ENCODE measurements at regions not wholly inside any gene's neighbourhood (a gene's known extent, or its start where the extent isn't known, plus 50 kb on each side); places are given as distances from the start of the nearest gene placed in this dataset.

DNA sequence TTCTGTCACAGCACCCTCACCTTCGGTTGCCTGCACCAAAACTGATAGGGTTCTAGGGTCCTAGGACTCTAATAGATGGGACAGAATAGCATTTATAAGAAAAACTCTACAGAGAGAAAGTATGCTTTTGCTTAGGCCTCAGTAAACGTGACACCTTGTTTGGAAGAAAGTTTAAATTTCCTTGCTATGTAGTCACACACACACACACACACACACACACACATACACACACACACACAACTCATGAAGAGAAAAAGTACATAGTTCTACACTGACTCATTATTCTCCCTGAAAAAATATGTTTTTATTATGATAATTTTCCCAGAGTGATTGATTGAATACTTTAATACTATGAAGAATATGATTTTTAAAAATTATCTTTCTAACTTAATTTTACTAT is 220.8 kb upstream of the SNX19 start:
- peaks cover 6% of the 10 kb centered on the region for H3K9me3 Mint-ChIP-seq

DNA sequence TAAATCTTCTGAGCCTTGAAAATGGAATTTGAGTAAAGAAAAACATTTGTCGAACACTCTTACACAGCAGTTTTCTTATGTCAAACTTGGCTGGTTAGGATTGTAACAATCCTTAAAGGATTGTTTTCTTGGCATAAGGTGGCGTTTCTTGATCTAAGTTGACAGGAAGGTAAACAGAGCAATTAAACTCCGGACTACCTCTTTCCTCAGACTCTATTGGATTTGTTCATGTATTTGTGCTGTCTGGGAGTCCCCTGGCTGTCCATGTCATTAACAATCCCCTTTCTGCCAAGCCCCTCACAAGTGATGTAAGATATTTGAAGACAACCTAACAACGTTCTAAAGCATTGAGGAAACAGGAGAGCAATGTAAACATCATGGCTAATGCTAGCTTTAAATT is 222.5 kb upstream of the SNX19 start:
- Histone ChIP-seq H3K79me2 (ENCODE audit: low read depth) (no peaks in the 10 kb centered on the region), H3K9me3 (ENCODE audit: low read depth) (no peaks in the 10 kb centered on the region), H3K36me3 (no peaks in the 10 kb centered on the region), H3K27me3 (no peaks in the 10 kb centered on the region), H3K4me3 (no peak overlapping the region), H4K20me1 (ENCODE audit: low read depth) (no peaks in the 10 kb centered on the region), H3K9ac (no peak overlapping the region), H3F3A (ENCODE audit: low read depth) (no peaks in the 10 kb centered on the region), H3K27ac (no peak overlapping the region), H3K4me1 (no peaks in the 10 kb centered on the region), H2AFZ (replicated peaks) (no peak overlapping the region), H3K4me2 (no peak overlapping the region)
- peaks cover 8% of the 10 kb centered on the region for H3K4me1 Mint-ChIP-seq
- H3K27ac Mint-ChIP-seq = no peak overlapping the region
- DNase-seq (ENCODE audit: low spot score) = no peak
- peaks cover 1% of the 10 kb centered on the region for H3K9me3 Mint-ChIP-seq
- TF ChIP-seq EZH2phosphoT487 (IDR thresholded peaks at IDR 0.05) = no peak
- no peak for TF ChIP-seq EZH2 (IDR thresholded peaks at IDR 0.05)
- TF ChIP-seq, protein P1, sequence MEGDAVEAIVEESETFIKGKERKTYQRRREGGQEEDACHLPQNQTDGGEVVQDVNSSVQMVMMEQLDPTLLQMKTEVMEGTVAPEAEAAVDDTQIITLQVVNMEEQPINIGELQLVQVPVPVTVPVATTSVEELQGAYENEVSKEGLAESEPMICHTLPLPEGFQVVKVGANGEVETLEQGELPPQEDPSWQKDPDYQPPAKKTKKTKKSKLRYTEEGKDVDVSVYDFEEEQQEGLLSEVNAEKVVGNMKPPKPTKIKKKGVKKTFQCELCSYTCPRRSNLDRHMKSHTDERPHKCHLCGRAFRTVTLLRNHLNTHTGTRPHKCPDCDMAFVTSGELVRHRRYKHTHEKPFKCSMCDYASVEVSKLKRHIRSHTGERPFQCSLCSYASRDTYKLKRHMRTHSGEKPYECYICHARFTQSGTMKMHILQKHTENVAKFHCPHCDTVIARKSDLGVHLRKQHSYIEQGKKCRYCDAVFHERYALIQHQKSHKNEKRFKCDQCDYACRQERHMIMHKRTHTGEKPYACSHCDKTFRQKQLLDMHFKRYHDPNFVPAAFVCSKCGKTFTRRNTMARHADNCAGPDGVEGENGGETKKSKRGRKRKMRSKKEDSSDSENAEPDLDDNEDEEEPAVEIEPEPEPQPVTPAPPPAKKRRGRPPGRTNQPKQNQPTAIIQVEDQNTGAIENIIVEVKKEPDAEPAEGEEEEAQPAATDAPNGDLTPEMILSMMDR (IDR thresholded peaks at IDR 0.05) = no peak
- peaks cover 4% of the 10 kb centered on the region for H3K27me3 Mint-ChIP-seq (ENCODE audit: insufficient read depth, low read depth)
- no peak overlapping the region for H3K4me3 Mint-ChIP-seq
- no peaks in the 10 kb centered on the region for H3K36me3 Mint-ChIP-seq

More for the DNA sequence above, 220.8 kb upstream of the SNX19 start:
- no peaks in the 10 kb centered on the region for H3K79me2 ChIP-seq (ENCODE audit: low read depth)
- H3F3A ChIP-seq (ENCODE audit: low read depth) = no peaks in the 10 kb centered on the region
- Mint-ChIP-seq H3K36me3 (no peaks in the 10 kb centered on the region), H3K4me3 (no peak overlapping the region), H3K4me1 (peaks cover 8% of the 10 kb centered on the region), H3K27me3 (ENCODE audit: insufficient read depth, low read depth) (peaks cover 5% of the 10 kb centered on the region), H3K27ac (no peak overlapping the region)
- H3K4me2 ChIP-seq = no peak overlapping the region
- no peak overlapping the region for H2AFZ ChIP-seq (replicated peaks)
- H3K36me3 ChIP-seq = no peaks in the 10 kb centered on the region
- H3K9me3 ChIP-seq (ENCODE audit: low read depth) = no peaks in the 10 kb centered on the region
- no peaks in the 10 kb centered on the region for H4K20me1 ChIP-seq (ENCODE audit: low read depth)
- no peak for TF ChIP-seq EZH2 (IDR thresholded peaks at IDR 0.05)
- TF ChIP-seq, protein P1 (IDR thresholded peaks at IDR 0.05) = no peak
- no peak for TF ChIP-seq EZH2phosphoT487 (IDR thresholded peaks at IDR 0.05)
- H3K27ac ChIP-seq = no peak overlapping the region
- no peaks in the 10 kb centered on the region for H3K27me3 ChIP-seq
- no peak overlapping the region for H3K4me3 ChIP-seq
- no peak overlapping the region for H3K9ac ChIP-seq
- DNase-seq (ENCODE audit: low spot score) = no peak
- no peaks in the 10 kb centered on the region for H3K4me1 ChIP-seq

DNA sequence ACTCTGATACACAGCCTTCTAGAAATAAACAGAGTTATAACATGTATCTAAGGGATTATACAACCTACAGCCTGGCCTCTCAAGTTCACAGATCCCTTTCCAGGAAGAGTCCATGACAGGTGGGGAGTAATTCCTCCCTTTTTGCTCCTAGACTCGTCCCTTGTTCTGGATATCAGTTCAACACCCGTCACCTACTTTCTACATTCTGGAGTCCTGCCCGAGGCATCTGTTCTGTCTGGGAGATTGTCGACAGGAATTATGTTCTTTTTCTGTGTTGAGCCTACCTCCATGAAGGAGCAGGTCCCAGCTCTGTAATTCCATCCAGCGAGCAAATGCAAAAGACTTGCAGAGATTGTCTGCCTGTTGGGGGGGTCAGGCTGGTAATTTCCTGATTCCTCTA is 224.6 kb upstream of the NTM start:
- Histone ChIP-seq H3K4me2 (no peak overlapping the region), H3K27ac (no peak overlapping the region), H3K4me3 (no peak overlapping the region), H3K36me3 (no peaks in the 10 kb centered on the region), H3K79me2 (ENCODE audit: low read depth) (no peaks in the 10 kb centered on the region), H3F3A (ENCODE audit: low read depth) (no peaks in the 10 kb centered on the region), H3K9me3 (ENCODE audit: low read depth) (no peaks in the 10 kb centered on the region), H3K9ac (no peak overlapping the region), H2AFZ (replicated peaks) (no peak overlapping the region), H4K20me1 (ENCODE audit: low read depth) (no peaks in the 10 kb centered on the region), H3K4me1 (no peaks in the 10 kb centered on the region), H3K27me3 (no peaks in the 10 kb centered on the region)
- no peak overlapping the region for H3K27ac Mint-ChIP-seq
- peaks cover 5% of the 10 kb centered on the region for H3K27me3 Mint-ChIP-seq (ENCODE audit: insufficient read depth, low read depth)
- H3K4me1 Mint-ChIP-seq = no peaks in the 10 kb centered on the region
- DNase-seq (ENCODE audit: low spot score) = no peak
- TF ChIP-seq EZH2 (IDR thresholded peaks at IDR 0.05) = no peak
- no peak for TF ChIP-seq EZH2phosphoT487 (IDR thresholded peaks at IDR 0.05)
- TF ChIP-seq, protein P1 (IDR thresholded peaks at IDR 0.05) = no peak
- H3K9me3 Mint-ChIP-seq = no peaks in the 10 kb centered on the region
- no peaks in the 10 kb centered on the region for H3K36me3 Mint-ChIP-seq
- no peak overlapping the region for H3K4me3 Mint-ChIP-seq
